K562 (cell line): ENCODE measurements at regions not wholly inside any gene's neighbourhood (a gene's known extent, or its start where the extent isn't known, plus 50 kb on each side); places are given as distances from the start of the nearest gene placed in this dataset.

Source experiments
- ATAC-seq: fragments of 200-7000 bp; cut with Tn5 transposase; 3 replicates; pipeline ENCODE4 v1.9.1; 2020; ENCODE audit warnings: moderate library complexity
- BruUV-seq: library from RNA; stranded (reverse); fragments of 400-500 nt; replicated peaks from 2 replicates; lab custom pipeline; 2021; lab: Mats Ljungman, UMichigan
- CTCF ChIA-PET: fragments of 300-600 bp; formaldehyde crosslinking; extraction: SDS; loops from one replicate; lab custom pipeline; 2021; ENCODE audit warnings: low intra/inter-chr PET ratio; lab: Yijun Ruan, JAX
- POLR2A ChIA-PET: fragments of 300-600, 350-650 bp; sonication (Branson Sonifier 250); formaldehyde crosslinking; extraction: SDS; loops from one replicate; lab custom pipeline; 2021; ENCODE audit warnings: antibody characterized with exemption, inconsistent platforms; lab: Yijun Ruan, JAX
- DNase-seq, 4 experiments: peaks; one replicate each; pipeline versions ENCODE4 v3.0.0 to v3.0.0-alpha.2; 2011 to 2018; ENCODE audit warnings: low spot score in 3 of 4, mixed read lengths in 3 of 4; ENCODE audit errors: extremely low read depth in 1 of 4
- FAIRE-seq: peaks from 2 replicates; lab custom pipeline; 2011; peaks lifted over from hg19 to GRCh38; lab: Jason Lieb, UNC
- H2AFZ ChIP-seq: 2 replicates; pipeline ENCODE4 v1.6.0; 2011; ENCODE audit warnings: low read depth, low read length, control low read depth, inconsistent platforms
- H3K27ac ChIP-seq: fragments of 200-600 bp; 3 replicates; pipeline ENCODE4 v1.8.0; 2011; ENCODE audit warnings: low read depth, mild to moderate bottlenecking, control low read depth, inconsistent platforms, low read length, moderate library complexity, mixed read lengths; ENCODE audit errors: extremely low read depth
- H3K27me3 ChIP-seq, 2 experiments: fragments of 300-600 bp in 1 of 2; 2 replicates in 1 of 2; 3 replicates in 1 of 2; pipeline versions ENCODE4 v1.6.0 to v1.8.0; 2011; ENCODE audit warnings: inconsistent platforms in 2 of 2, low read length in 2 of 2, mild to moderate bottlenecking in 1 of 2, mixed read lengths in 1 of 2, moderate library complexity in 1 of 2; ENCODE audit not compliant: control insufficient read depth in 2 of 2, insufficient read depth in 2 of 2
- H3K36me3 ChIP-seq: fragments of 300-600 bp; 3 replicates; pipeline ENCODE4 v1.8.0; 2011; ENCODE audit warnings: mild to moderate bottlenecking, low read length, inconsistent platforms; ENCODE audit not compliant: control insufficient read depth, insufficient read depth
- H3K4me1 ChIP-seq, 2 experiments: fragments of 200-600 bp in 1 of 2; replicated peaks in 1 of 2; 2 replicates in 1 of 2; 3 replicates in 1 of 2; pipeline versions ENCODE4 v1.5.1 to v1.8.0; 2011; ENCODE audit warnings: inconsistent platforms in 2 of 2, low read length in 2 of 2, mild to moderate bottlenecking in 1 of 2, mixed read lengths in 1 of 2, moderate library complexity in 1 of 2; ENCODE audit not compliant: control insufficient read depth in 2 of 2, insufficient read depth in 2 of 2
- H3K4me2 ChIP-seq: 2 replicates; pipeline ENCODE4 v1.6.1; 2011; ENCODE audit warnings: low read length, control low read depth, inconsistent platforms, mixed read lengths; ENCODE audit not compliant: insufficient read depth
- H3K4me3 ChIP-seq: fragments of 200-600 bp; sonication (generic), shearing (Covaris generic); 2 replicates; pipeline ENCODE4 v1.5.1; 2016; ENCODE audit warnings: control low read depth, inconsistent platforms
- H3K79me2 ChIP-seq: fragments of 200-600 bp; 3 replicates; pipeline ENCODE4 v1.8.0; 2011; ENCODE audit warnings: low read length, inconsistent platforms; ENCODE audit not compliant: control insufficient read depth, insufficient read depth
- H3K9ac ChIP-seq, 2 experiments: 2 replicates each; pipeline versions ENCODE4 v1.6.0 to v1.6.1; 2011; ENCODE audit warnings: low read depth in 2 of 2, low read length in 2 of 2, control low read depth in 1 of 2, inconsistent platforms in 1 of 2, mild to moderate bottlenecking in 1 of 2, mixed read lengths in 1 of 2; ENCODE audit not compliant: insufficient read depth in 1 of 2
- H3K9me1 ChIP-seq: one replicate; pipeline ENCODE4 v1.6.0; 2011; ENCODE audit warnings: inconsistent platforms, mild to moderate bottlenecking, low read length, moderate library complexity; ENCODE audit not compliant: control insufficient read depth, insufficient read depth
- H3K9me3 ChIP-seq: replicated peaks from 2 replicates; pipeline ENCODE4 v1.5.1; 2011; ENCODE audit warnings: low read depth, low read length, inconsistent platforms; ENCODE audit not compliant: control insufficient read depth, insufficient read depth
- H4K20me1 ChIP-seq: replicated peaks from 2 replicates; pipeline ENCODE4 v1.6.1; 2011; ENCODE audit warnings: low read length, inconsistent platforms, mixed read lengths; ENCODE audit not compliant: control insufficient read depth, insufficient read depth
- ASH1L ChIP-seq: fragments of 450-650 bp; IDR thresholded peaks from 2 replicates; pipeline ENCODE4 v1.6.1; 2018; ENCODE audit warnings: borderline replicate concordance, mild to moderate bottlenecking, low read depth; ENCODE audit not compliant: partially characterized antibody
- ELF2 ChIP-seq: fragments of 250-450 bp; sonication (Bioruptor Pico); IDR thresholded peaks from 2 replicates; pipeline ENCODE4 v1.5.0; 2021; ENCODE audit warnings: mild to moderate bottlenecking
- HCFC1 ChIP-seq: IDR thresholded peaks from 2 replicates; pipeline ENCODE4 v1.6.1; 2012; ENCODE audit warnings: low read depth, low read length, improper control_type of control experiment
- HDAC6 ChIP-seq: IDR thresholded peaks from 2 replicates; pipeline ENCODE4 v1.6.1; 2012; ENCODE audit warnings: low read depth, mild to moderate bottlenecking, control low read depth, inconsistent platforms, low read length, moderate library complexity
- KDM2B ChIP-seq: fragments of 250-450 bp; sonication (Bioruptor Pico); IDR thresholded peaks from 2 replicates; pipeline ENCODE4 v1.8.0; 2021; ENCODE audit warnings: mild to moderate bottlenecking, moderate library complexity
- MYBL2 ChIP-seq, 2 experiments: fragments of 450-650 bp in 1 of 2; sonication (generic) in 1 of 2; formaldehyde crosslinking in 1 of 2; IDR thresholded peaks; 2 replicates each; pipeline versions ENCODE4 v1.6.1 to v1.8.1; 2017 to 2022; ENCODE audit warnings: borderline replicate concordance in 1 of 2, inconsistent platforms in 1 of 2, low read depth in 1 of 2, mild to moderate bottlenecking in 1 of 2, missing genetic modification reagents in 1 of 2, moderate library complexity in 1 of 2
- NONO ChIP-seq, 2 experiments: fragments of 200-400 bp in 1 of 2; fragments of 450-650 bp in 1 of 2; formaldehyde crosslinking in 1 of 2; IDR thresholded peaks; 2 replicates each; pipeline ENCODE4 v1.6.1; 2017; ENCODE audit warnings: low read depth in 2 of 2, mild to moderate bottlenecking in 2 of 2, moderate library complexity in 2 of 2, low read length in 1 of 2
- RFX7 ChIP-seq: fragments of 250-450 bp; sonication (Bioruptor Pico); IDR thresholded peaks from 2 replicates; pipeline ENCODE4 v1.5.1; 2021; ENCODE audit warnings: mild to moderate bottlenecking
- SRSF3 ChIP-seq: fragments of 200-400 bp; formaldehyde crosslinking; IDR thresholded peaks from 2 replicates; pipeline ENCODE4 v1.6.1; 2016; ENCODE audit warnings: mild to moderate bottlenecking, low read length, moderate library complexity; ENCODE audit not compliant: insufficient read depth
- XRCC3 ChIP-seq: fragments of 450-650 bp; IDR thresholded peaks from 2 replicates; pipeline ENCODE4 v1.6.1; 2017; ENCODE audit warnings: mild to moderate bottlenecking, moderate library complexity
- WGBS: fragments of 100-300 bp; shearing (Covaris generic); methylation state at CpG from one replicate; pipeline ENCODE4 v1.1.6; 2016; ENCODE audit warnings: low coverage, mixed read lengths; ENCODE audit not compliant: insufficient coverage; ENCODE audit errors: missing lambda C conversion rate; 5-methylcytosine and 5-hydroxymethylcytosine counted together
- in situ Hi-C: fragments of 300-500 bp; cut with MboI; formaldehyde crosslinking; loops from 4 replicates; pipeline ENCODE4 v1.15.0; 2018; ENCODE audit warnings: inconsistent platforms, mixed read lengths
- intact Hi-C: fragments of 100-400 bp; cut with micrococcal nuclease; formaldehyde crosslinking; loops from 2 replicates; pipeline ENCODE4 v1.14.2; 2022
- TF ChIP-seq, protein P1 (sequence below): fragments of 250-450 bp; sonication (Bioruptor Pico); IDR thresholded peaks from 2 replicates; pipeline ENCODE4 v1.4.0; 2020; ENCODE audit warnings: mild to moderate bottlenecking, moderate library complexity, borderline replicate concordance

- no peaks in the 10 kb centered on the region for H3K9me3 ChIP-seq
- H3K79me2 ChIP-seq = no peaks in the 10 kb centered on the region
- H3K9me1 ChIP-seq = no peaks in the 10 kb centered on the region
- no peak for DNase-seq
- in situ Hi-C loops = no loop called here
- H3K36me3 ChIP-seq = no peaks in the 10 kb centered on the region
- no peak overlapping the region for H3K27ac ChIP-seq
- WGBS = 0% methylated on average over 1 of the region's 1 CpG
- H3K4me1 ChIP-seq = no peaks in the 10 kb centered on the region
- no peak overlapping the region for H3K9ac ChIP-seq
- FAIRE-seq = no peak
- CTCF ChIA-PET = no interaction called here
- no TSS peak for BruUV-seq
- TF ChIP-seq XRCC3 (no peak), ASH1L (no peak), RFX7 (no peak), HCFC1 (no peak), NONO (IDR thresholded peaks at IDR 0.05; ENCODE audit: low read depth in 2 of 2, low read length in 1 of 2) (no peak), SRSF3 (no peak), MYBL2 (IDR thresholded peaks at IDR 0.05; ENCODE audit: low read depth) (no peak), MYBL2 (CRISPR knock-in tag; IDR thresholded peaks at IDR 0.05; ENCODE audit: borderline replicate concordance) (no peak), KDM2B (no peak), ELF2 (CRISPR knock-in tag) (no peak), HDAC6 (no peak)
- TF ChIP-seq, protein P1, sequence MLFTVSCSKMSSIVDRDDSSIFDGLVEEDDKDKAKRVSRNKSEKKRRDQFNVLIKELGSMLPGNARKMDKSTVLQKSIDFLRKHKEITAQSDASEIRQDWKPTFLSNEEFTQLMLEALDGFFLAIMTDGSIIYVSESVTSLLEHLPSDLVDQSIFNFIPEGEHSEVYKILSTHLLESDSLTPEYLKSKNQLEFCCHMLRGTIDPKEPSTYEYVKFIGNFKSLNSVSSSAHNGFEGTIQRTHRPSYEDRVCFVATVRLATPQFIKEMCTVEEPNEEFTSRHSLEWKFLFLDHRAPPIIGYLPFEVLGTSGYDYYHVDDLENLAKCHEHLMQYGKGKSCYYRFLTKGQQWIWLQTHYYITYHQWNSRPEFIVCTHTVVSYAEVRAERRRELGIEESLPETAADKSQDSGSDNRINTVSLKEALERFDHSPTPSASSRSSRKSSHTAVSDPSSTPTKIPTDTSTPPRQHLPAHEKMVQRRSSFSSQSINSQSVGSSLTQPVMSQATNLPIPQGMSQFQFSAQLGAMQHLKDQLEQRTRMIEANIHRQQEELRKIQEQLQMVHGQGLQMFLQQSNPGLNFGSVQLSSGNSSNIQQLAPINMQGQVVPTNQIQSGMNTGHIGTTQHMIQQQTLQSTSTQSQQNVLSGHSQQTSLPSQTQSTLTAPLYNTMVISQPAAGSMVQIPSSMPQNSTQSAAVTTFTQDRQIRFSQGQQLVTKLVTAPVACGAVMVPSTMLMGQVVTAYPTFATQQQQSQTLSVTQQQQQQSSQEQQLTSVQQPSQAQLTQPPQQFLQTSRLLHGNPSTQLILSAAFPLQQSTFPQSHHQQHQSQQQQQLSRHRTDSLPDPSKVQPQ (CRISPR knock-in tag) = no peak
- TF ChIP-seq, all 486 proteins: peak for 0
- H3K4me2 ChIP-seq = no peak overlapping the region
- POLR2A ChIA-PET = no interaction called here
- no peaks in the 10 kb centered on the region for H3K27me3 ChIP-seq
- H4K20me1 ChIP-seq = no peaks in the 10 kb centered on the region
- no peak for ATAC-seq
- no peak overlapping the region for H3K4me3 ChIP-seq
- intact Hi-C loops = no loop called here
- H2AFZ ChIP-seq = no peak overlapping the region
Measured at GRCh38 chr5:5037674-5038073, 102.5 kb upstream of the ADAMTS16 start.
